ENCODE measurements at regions not wholly inside any gene's neighbourhood (a gene's known extent, or its start where the extent isn't known, plus 50 kb on each side); places are given as distances from the start of the nearest gene placed in this dataset.
"Not testable (repeated sequence)": the region's sequence is repeated elsewhere in the genome, so short reads cannot be mapped to it uniquely, and the experiment has no call there.

DNA sequence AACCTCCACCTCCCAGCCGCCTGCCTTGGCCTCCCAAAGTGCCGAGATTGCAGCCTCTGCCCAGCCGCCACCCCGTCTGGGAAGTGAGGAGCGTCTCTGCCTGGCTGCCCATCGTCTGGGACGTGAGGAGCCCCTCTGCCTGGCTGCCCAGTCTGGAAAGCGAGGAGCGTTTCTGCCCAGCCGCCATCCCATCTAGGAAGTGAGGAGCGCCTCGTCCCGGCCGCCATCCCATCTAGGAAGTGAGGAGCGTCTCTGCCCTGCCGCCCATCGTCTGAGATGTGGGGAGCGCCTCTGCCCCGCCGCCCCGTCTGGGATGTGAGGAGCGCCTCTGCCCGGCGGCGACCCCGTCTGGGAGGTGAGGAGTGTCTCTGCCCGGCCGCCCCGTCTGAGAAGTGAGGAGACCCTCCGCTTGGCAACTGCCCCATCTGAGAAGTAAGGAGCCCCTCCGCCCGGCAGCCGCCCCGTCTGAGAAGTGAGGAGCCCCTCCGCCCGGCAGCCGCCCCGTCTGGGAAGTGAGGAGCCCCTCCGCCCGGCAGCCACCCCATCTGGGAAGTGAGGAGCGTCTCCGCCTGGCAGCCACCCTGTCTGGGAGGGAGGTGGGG, 175.8 kb upstream of the CRIM1 start:
- TF ChIP-seq, protein P1, sequence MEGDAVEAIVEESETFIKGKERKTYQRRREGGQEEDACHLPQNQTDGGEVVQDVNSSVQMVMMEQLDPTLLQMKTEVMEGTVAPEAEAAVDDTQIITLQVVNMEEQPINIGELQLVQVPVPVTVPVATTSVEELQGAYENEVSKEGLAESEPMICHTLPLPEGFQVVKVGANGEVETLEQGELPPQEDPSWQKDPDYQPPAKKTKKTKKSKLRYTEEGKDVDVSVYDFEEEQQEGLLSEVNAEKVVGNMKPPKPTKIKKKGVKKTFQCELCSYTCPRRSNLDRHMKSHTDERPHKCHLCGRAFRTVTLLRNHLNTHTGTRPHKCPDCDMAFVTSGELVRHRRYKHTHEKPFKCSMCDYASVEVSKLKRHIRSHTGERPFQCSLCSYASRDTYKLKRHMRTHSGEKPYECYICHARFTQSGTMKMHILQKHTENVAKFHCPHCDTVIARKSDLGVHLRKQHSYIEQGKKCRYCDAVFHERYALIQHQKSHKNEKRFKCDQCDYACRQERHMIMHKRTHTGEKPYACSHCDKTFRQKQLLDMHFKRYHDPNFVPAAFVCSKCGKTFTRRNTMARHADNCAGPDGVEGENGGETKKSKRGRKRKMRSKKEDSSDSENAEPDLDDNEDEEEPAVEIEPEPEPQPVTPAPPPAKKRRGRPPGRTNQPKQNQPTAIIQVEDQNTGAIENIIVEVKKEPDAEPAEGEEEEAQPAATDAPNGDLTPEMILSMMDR (IDR thresholded peaks at IDR 0.05): not testable (repeated sequence)
- TF ChIP-seq EZH2 (IDR thresholded peaks at IDR 0.05): not testable (repeated sequence)

All from neural progenitor cell (in vitro differentiated cells).